ENCODE measurements at regions not wholly inside any gene's neighbourhood (a gene's known extent, or its start where the extent isn't known, plus 50 kb on each side); places are given as distances from the start of the nearest gene placed in this dataset.

DNA sequence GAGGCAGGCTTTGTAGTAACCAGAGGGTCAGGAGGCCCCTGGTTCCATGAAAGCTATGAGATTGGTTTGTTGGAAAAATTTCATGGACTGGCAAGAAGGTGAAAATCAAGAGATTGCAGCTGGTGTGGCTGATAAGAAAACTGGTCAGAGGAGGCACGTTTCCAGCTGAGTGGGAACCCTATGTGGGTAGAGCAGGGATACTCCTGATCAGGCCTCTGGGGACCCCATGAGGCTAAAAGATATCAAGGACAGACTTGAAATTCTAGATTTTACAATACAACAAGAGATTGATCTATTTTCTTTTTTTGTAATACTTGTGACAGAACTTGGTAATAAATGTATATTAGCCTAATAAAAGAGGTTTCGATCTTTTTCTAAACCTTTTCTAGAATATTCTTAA is 1615.1 kb downstream of the DPP10 start:
- Mint-ChIP-seq H3K27ac (no peak overlapping the region), H3K9me3 (peaks cover 15 to 25% (median 21%) of the 10 kb centered on the region in 3 donors), H3K4me1 (no peaks in the 10 kb centered on the region), H3K27me3 (no peaks in the 10 kb centered on the region), H3K4me3 (no peak overlapping the region), H3K36me3 (no peaks in the 10 kb centered on the region)
- ATAC-seq (replicated peaks in 1 of 4) (no peak), DNase-seq (no peak)
- Histone ChIP-seq H3K27ac (ENCODE audit: low read length) (no peak overlapping the region), H3K27me3 (replicated peaks in 1 of 2; ENCODE audit: control insufficient read depth in 2 of 2, extremely low read depth in 1 of 2, insufficient read depth in 2 of 2, low read length in 1 of 2) (no peaks in the 10 kb centered on the region), H3K4me3 (ENCODE audit: control insufficient read depth in 1 of 2, extremely low read depth in 1 of 2, low read length in 1 of 2) (no peak overlapping the region), H3K4me1 (ENCODE audit: control insufficient read depth in 1 of 2, extremely low read depth in 1 of 2, insufficient read depth in 2 of 2, low read length in 2 of 2) (no peaks in the 10 kb centered on the region), H3K36me3 (ENCODE audit: control insufficient read depth in 2 of 2, extremely low read depth in 1 of 2, insufficient read depth in 1 of 2, low read length in 1 of 2) (no peaks in the 10 kb centered on the region), H3K9me3 (peaks cover 2% of the 10 kb centered on the region)
- CTCF ChIA-PET: no interaction called here
- 20% methylated on average over 1 of the region's 2 CpGs for WGBS (ENCODE audit: insufficient coverage)
- POLR2A ChIA-PET: no interaction called here

DNA sequence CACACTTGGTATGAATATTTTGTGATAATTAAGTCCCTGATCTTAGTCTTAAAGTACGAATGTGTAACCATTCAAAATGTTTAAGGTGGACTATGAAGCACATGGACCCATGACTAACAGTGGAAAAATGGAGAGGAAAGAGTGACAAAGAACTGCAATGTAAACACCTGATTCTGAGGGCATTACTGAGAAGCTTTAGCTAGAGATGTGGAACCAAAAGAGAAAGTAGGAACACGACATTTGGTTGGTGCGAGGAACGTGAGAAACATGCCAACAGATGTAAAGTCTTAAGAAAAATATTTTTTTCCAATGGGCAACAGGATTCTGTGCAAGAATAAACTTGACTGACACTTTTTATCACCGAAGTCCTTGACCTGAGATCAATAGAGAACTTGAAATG is 1618.6 kb downstream of the DPP10 start:
- Mint-ChIP-seq H3K27ac (no peak overlapping the region), H3K9me3 (peaks cover 18 to 31% (median 29%) of the 10 kb centered on the region in 3 donors), H3K27me3 (no peaks in the 10 kb centered on the region), H3K36me3 (no peaks in the 10 kb centered on the region), H3K4me3 (no peak overlapping the region), H3K4me1 (no peaks in the 10 kb centered on the region)
- ChIA-PET CTCF (no interaction called here), POLR2A (no interaction called here)
- DNase-seq (no peak), ATAC-seq (replicated peaks in 1 of 4) (no peak)
- WGBS (ENCODE audit: insufficient coverage): 61% methylated on average over 4 of the region's 5 CpGs
- Histone ChIP-seq H3K4me3 (ENCODE audit: control insufficient read depth in 1 of 2, extremely low read depth in 1 of 2, low read length in 1 of 2) (no peak overlapping the region), H3K36me3 (ENCODE audit: control insufficient read depth in 2 of 2, extremely low read depth in 1 of 2, insufficient read depth in 1 of 2, low read length in 1 of 2) (no peaks in the 10 kb centered on the region), H3K27me3 (replicated peaks in 1 of 2; ENCODE audit: control insufficient read depth in 2 of 2, extremely low read depth in 1 of 2, insufficient read depth in 2 of 2, low read length in 1 of 2) (no peaks in the 10 kb centered on the region), H3K27ac (ENCODE audit: low read length) (no peak overlapping the region), H3K9me3 (peaks cover 2% of the 10 kb centered on the region), H3K4me1 (ENCODE audit: control insufficient read depth in 1 of 2, extremely low read depth in 1 of 2, insufficient read depth in 2 of 2, low read length in 2 of 2) (no peaks in the 10 kb centered on the region)

GRCh38 chr2:116073731-116074130 is 1631.3 kb downstream of the DPP10 start:
- Histone ChIP-seq H3K27ac (ENCODE audit: low read length) (no peak overlapping the region), H3K27me3 (replicated peaks in 1 of 2; ENCODE audit: control insufficient read depth in 2 of 2, extremely low read depth in 1 of 2, insufficient read depth in 2 of 2, low read length in 1 of 2) (no peaks in the 10 kb centered on the region), H3K4me3 (ENCODE audit: control insufficient read depth in 1 of 2, extremely low read depth in 1 of 2, low read length in 1 of 2) (no peak overlapping the region), H3K9me3 (no peaks in the 10 kb centered on the region), H3K4me1 (ENCODE audit: control insufficient read depth in 1 of 2, extremely low read depth in 1 of 2, insufficient read depth in 2 of 2, low read length in 2 of 2) (no peaks in the 10 kb centered on the region), H3K36me3 (ENCODE audit: control insufficient read depth in 2 of 2, extremely low read depth in 1 of 2, insufficient read depth in 1 of 2, low read length in 1 of 2) (no peaks in the 10 kb centered on the region)
- ChIA-PET POLR2A (no interaction called here), CTCF (no interaction called here)
- ATAC-seq (replicated peaks in 1 of 4) (no peak), DNase-seq (no peak)
- WGBS (ENCODE audit: insufficient coverage): no CpG with 5 or more reads among the region's 2 CpGs
- Mint-ChIP-seq H3K36me3 (no peaks in the 10 kb centered on the region), H3K4me1 (no peaks in the 10 kb centered on the region), H3K4me3 (no peak overlapping the region), H3K27ac (no peak overlapping the region), H3K9me3 (peaks cover 7 to 27% (median 24%) of the 10 kb centered on the region in 3 donors), H3K27me3 (no peaks in the 10 kb centered on the region)

- Mint-ChIP-seq H3K36me3 (no peaks in the 10 kb centered on the region), H3K9me3 (peaks cover 7 to 22% (median 22%) of the 10 kb centered on the region in 3 donors), H3K27ac (no peak overlapping the region), H3K4me1 (no peaks in the 10 kb centered on the region), H3K4me3 (no peak overlapping the region), H3K27me3 (no peaks in the 10 kb centered on the region)
- H3K4me3 ChIP-seq (ENCODE audit: control insufficient read depth in 1 of 2, extremely low read depth in 1 of 2, low read length in 1 of 2): no peak overlapping the region
- ChIA-PET POLR2A (no interaction called here), CTCF (no interaction called here)
- WGBS (ENCODE audit: insufficient coverage): 60% methylated on average over 1 of the region's 4 CpGs
- H3K4me1 ChIP-seq (ENCODE audit: control insufficient read depth in 1 of 2, extremely low read depth in 1 of 2, insufficient read depth in 2 of 2, low read length in 2 of 2): no peaks in the 10 kb centered on the region
- H3K27me3 ChIP-seq (replicated peaks in 1 of 2; ENCODE audit: control insufficient read depth in 2 of 2, extremely low read depth in 1 of 2, insufficient read depth in 2 of 2, low read length in 1 of 2): no peaks in the 10 kb centered on the region
- no peaks in the 10 kb centered on the region for H3K9me3 ChIP-seq
- H3K27ac ChIP-seq (ENCODE audit: low read length): no peak overlapping the region
- no peak for DNase-seq
- ATAC-seq (replicated peaks in 1 of 4): no peak
- no peaks in the 10 kb centered on the region for H3K36me3 ChIP-seq (ENCODE audit: control insufficient read depth in 2 of 2, extremely low read depth in 1 of 2, insufficient read depth in 1 of 2, low read length in 1 of 2)
These were observed 1631.7 kb downstream of the DPP10 start for GRCh38 chr2:116074161-116074560.

DNA sequence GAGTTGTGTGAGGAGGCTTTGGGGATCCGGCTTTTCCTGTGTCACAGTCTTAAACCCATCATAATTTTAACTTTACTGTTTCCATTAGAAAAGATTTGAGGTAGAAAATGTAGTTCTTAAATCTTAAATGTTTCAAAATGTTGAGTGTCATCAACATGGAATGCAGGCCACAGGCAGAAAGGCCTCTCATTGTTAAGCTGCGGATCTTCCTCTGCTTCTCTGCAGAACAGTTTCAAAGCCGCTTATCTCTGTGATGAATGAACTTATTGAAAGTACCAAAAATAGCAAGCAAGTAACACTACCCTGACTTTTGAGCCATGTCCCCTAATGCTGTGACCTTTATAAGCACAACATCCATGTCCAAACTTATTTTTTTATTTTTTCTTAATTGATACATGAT is 1645.8 kb downstream of the DPP10 start:
- ATAC-seq (replicated peaks in 1 of 4): no peak
- WGBS (ENCODE audit: insufficient coverage): 40% methylated on average over 1 of the region's 3 CpGs
- ChIA-PET CTCF (no interaction called here), POLR2A (no interaction called here)
- H3K27me3 ChIP-seq (replicated peaks in 1 of 2; ENCODE audit: control insufficient read depth in 2 of 2, extremely low read depth in 1 of 2, insufficient read depth in 2 of 2, low read length in 1 of 2): no peaks in the 10 kb centered on the region
- H3K9me3 ChIP-seq: no peaks in the 10 kb centered on the region
- Mint-ChIP-seq H3K4me3 (no peak overlapping the region), H3K9me3 (peaks cover 14 to 24% (median 23%) of the 10 kb centered on the region in 3 donors), H3K36me3 (no peaks in the 10 kb centered on the region), H3K27me3 (no peaks in the 10 kb centered on the region), H3K27ac (no peak overlapping the region), H3K4me1 (no peaks in the 10 kb centered on the region)
- H3K36me3 ChIP-seq (ENCODE audit: control insufficient read depth in 2 of 2, extremely low read depth in 1 of 2, insufficient read depth in 1 of 2, low read length in 1 of 2): no peaks in the 10 kb centered on the region
- H3K27ac ChIP-seq (ENCODE audit: low read length): no peak overlapping the region
- H3K4me3 ChIP-seq (ENCODE audit: control insufficient read depth in 1 of 2, extremely low read depth in 1 of 2, low read length in 1 of 2): no peak overlapping the region
- DNase-seq: no peak
- no peaks in the 10 kb centered on the region for H3K4me1 ChIP-seq (ENCODE audit: control insufficient read depth in 1 of 2, extremely low read depth in 1 of 2, insufficient read depth in 2 of 2, low read length in 2 of 2)

DNA sequence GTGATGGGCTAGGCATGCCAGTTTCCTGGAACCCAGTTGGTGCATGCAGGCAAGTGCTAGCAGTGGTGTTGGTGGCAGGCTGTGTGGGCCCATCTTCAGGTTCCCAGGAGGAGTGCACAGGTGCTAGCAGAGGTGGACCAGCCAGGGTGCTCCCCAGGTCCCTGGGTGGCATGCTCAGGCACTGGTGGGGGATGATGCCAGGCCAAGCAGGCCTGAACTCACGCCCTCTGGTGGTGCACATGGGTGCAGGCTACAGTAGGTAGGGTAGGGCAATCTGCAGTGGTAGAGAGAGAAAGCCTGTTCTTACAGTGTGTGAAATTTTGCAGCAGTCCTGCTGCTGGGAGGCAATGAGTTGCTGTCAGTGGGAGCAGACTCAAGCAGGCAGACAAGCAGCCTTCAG is 1651.8 kb downstream of the DPP10 start:
- no peaks in the 10 kb centered on the region for H3K36me3 Mint-ChIP-seq
- WGBS (ENCODE audit: insufficient coverage): no CpG with 5 or more reads among the region's 1 CpG
- H3K27ac Mint-ChIP-seq: no peak overlapping the region

DNA sequence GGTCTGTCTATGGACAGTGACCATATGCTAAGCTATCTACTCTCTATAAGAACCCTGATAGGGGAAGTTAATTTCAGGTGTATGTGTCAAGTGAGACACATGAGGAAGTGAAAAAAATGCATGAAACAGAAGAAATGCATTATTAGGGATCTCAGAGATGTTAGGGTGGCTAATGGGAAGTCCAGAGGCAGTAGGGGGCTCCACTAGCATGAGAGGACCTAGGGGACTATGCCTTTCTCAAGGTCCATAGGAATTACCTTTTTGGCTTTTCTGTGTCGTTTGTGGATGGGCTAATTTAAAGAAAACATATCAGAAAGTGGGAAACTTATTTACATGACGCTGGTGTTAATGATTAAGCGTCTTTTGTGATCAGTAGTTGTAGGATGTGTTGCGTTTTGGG is 1653.2 kb downstream of the DPP10 start:
- Histone ChIP-seq H3K27ac (ENCODE audit: low read length) (no peak overlapping the region), H3K36me3 (ENCODE audit: control insufficient read depth in 2 of 2, extremely low read depth in 1 of 2, insufficient read depth in 1 of 2, low read length in 1 of 2) (no peaks in the 10 kb centered on the region), H3K27me3 (replicated peaks in 1 of 2; ENCODE audit: control insufficient read depth in 2 of 2, extremely low read depth in 1 of 2, insufficient read depth in 2 of 2, low read length in 1 of 2) (no peaks in the 10 kb centered on the region), H3K4me1 (ENCODE audit: control insufficient read depth in 1 of 2, extremely low read depth in 1 of 2, insufficient read depth in 2 of 2, low read length in 2 of 2) (no peaks in the 10 kb centered on the region), H3K9me3 (peaks cover 2% of the 10 kb centered on the region), H3K4me3 (ENCODE audit: control insufficient read depth in 1 of 2, extremely low read depth in 1 of 2, low read length in 1 of 2) (no peak overlapping the region)
- H3K27me3 Mint-ChIP-seq: no peaks in the 10 kb centered on the region
- ChIA-PET CTCF (no interaction called here), POLR2A (no interaction called here)
- H3K27ac Mint-ChIP-seq: no peak overlapping the region
- 77% methylated on average over 3 of the region's 4 CpGs for WGBS (ENCODE audit: insufficient coverage)
- H3K4me1 Mint-ChIP-seq: no peaks in the 10 kb centered on the region
- no peaks in the 10 kb centered on the region for H3K36me3 Mint-ChIP-seq
- H3K9me3 Mint-ChIP-seq: peaks cover 29 to 42% (median 40%) of the 10 kb centered on the region in 3 donors
- no peak for ATAC-seq (replicated peaks in 1 of 4)
- no peak for DNase-seq
- no peak overlapping the region for H3K4me3 Mint-ChIP-seq

More for the DNA sequence above, 1651.8 kb downstream of the DPP10 start:
- no peaks in the 10 kb centered on the region for H3K27me3 Mint-ChIP-seq
- peaks cover 31 to 37% (median 36%) of the 10 kb centered on the region in 3 donors for H3K9me3 Mint-ChIP-seq
- Histone ChIP-seq H3K9me3 (peaks cover 2% of the 10 kb centered on the region), H3K4me1 (ENCODE audit: control insufficient read depth in 1 of 2, extremely low read depth in 1 of 2, insufficient read depth in 2 of 2, low read length in 2 of 2) (no peaks in the 10 kb centered on the region), H3K4me3 (ENCODE audit: control insufficient read depth in 1 of 2, extremely low read depth in 1 of 2, low read length in 1 of 2) (no peak overlapping the region), H3K36me3 (ENCODE audit: control insufficient read depth in 2 of 2, extremely low read depth in 1 of 2, insufficient read depth in 1 of 2, low read length in 1 of 2) (no peaks in the 10 kb centered on the region), H3K27me3 (replicated peaks in 1 of 2; ENCODE audit: control insufficient read depth in 2 of 2, extremely low read depth in 1 of 2, insufficient read depth in 2 of 2, low read length in 1 of 2) (no peaks in the 10 kb centered on the region), H3K27ac (ENCODE audit: low read length) (no peak overlapping the region)
- no peaks in the 10 kb centered on the region for H3K4me1 Mint-ChIP-seq
- DNase-seq: no peak
- ChIA-PET CTCF (no interaction called here), POLR2A (no interaction called here)
- no peak for ATAC-seq (replicated peaks in 1 of 4)
- no peak overlapping the region for H3K4me3 Mint-ChIP-seq
